GM12891 (cell line): ENCODE measurements at regions not wholly inside any gene's neighbourhood (a gene's known extent, or its start where the extent isn't known, plus 50 kb on each side); places are given as distances from the start of the nearest gene placed in this dataset.

ENCODE experiments used
- PAX5 ChIP-seq: IDR thresholded peaks from 2 replicates; pipeline ENCODE4 v1.6.1; 2011; ENCODE audit warnings: low read length, moderate library complexity, mild to moderate bottlenecking; ENCODE audit not compliant: insufficient read depth, severe bottlenecking
- POLR2A ChIP-seq: IDR thresholded peaks from 2 replicates; pipeline ENCODE4 v1.6.1; 2011; ENCODE audit warnings: low read depth, low read length, control low read depth
- POLR2AphosphoS5 ChIP-seq: IDR thresholded peaks from 2 replicates; pipeline ENCODE4 v1.6.1; 2011; ENCODE audit warnings: low read depth, low read length, control low read depth
- SPI1 ChIP-seq: IDR thresholded peaks from 2 replicates; pipeline ENCODE4 v1.6.1; 2011; ENCODE audit warnings: low read depth, low read length, control low read depth
- TAF1 ChIP-seq: IDR thresholded peaks from 2 replicates; pipeline ENCODE4 v1.6.1; 2011; ENCODE audit warnings: low read depth, low read length, control low read depth

DNA sequence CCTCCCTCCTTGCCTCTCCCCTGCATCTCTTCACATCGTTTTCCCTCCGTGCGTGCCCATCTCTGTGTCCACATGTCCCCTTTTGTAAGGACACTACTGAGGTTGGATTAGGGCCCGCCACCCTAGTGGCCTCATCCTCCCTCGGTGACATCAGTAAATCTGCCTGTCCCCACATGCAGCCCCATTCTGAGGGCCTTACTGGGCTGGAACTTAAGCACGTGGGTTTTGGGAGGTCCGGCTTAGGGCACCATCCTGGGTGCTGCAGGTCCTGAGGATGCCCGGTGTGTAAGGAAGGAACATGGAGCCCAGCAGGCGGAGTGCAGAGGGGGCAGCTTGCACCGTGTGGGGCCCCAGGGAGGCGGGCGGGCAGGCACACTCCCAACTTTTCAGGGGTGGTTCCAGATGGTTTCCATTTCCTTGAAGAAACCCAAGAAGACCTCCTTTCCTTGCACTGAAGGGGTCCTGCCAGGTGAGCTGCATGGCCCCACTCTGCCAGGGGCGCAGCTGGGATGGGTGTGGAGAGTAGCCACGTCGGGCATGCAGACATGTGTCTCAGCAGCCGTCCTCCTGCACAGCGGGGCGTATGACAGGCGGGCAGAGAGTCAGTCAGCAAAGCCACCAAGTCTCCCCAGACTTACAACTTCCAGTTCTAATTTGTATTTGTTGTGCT lies 329.9 kb downstream of the QKI start:
- TF ChIP-seq TAF1 (no peak), POLR2A (no peak), POLR2AphosphoS5 (no peak), SPI1 (no peak), PAX5 (no peak)
